Astrocyte (in vitro differentiated cells and primary cell): ENCODE measurements at regions not wholly inside any gene's neighbourhood (a gene's known extent, or its start where the extent isn't known, plus 50 kb on each side); places are given as distances from the start of the nearest gene placed in this dataset.

Source experiments
- DNase-seq: peaks from one replicate; pipeline ENCODE4 v3.0.0-alpha.2; 2010; ENCODE audit warnings: low read depth
- FAIRE-seq: peaks from 2 replicates; lab custom pipeline; 2011; peaks lifted over from hg19 to GRCh38; lab: Jason Lieb, UNC
- H2AFZ ChIP-seq: 2 replicates; pipeline ENCODE4 v1.6.0; 2012; ENCODE audit warnings: low read depth, low read length, inconsistent platforms
- H3K27ac ChIP-seq: 2 replicates; pipeline ENCODE4 v1.5.1; 2011; ENCODE audit warnings: low read depth, low read length, inconsistent platforms
- H3K27me3 ChIP-seq: 2 replicates; pipeline ENCODE4 v1.6.0; 2011; ENCODE audit warnings: low read length, inconsistent platforms; ENCODE audit not compliant: insufficient read depth
- H3K36me3 ChIP-seq: 2 replicates; pipeline ENCODE4 v1.5.1; 2011; ENCODE audit warnings: low read length, inconsistent platforms; ENCODE audit not compliant: insufficient read depth
- H3K4me1 ChIP-seq: 2 replicates; pipeline ENCODE4 v1.5.1; 2011; ENCODE audit warnings: low read length, inconsistent platforms; ENCODE audit not compliant: insufficient read depth
- H3K4me2 ChIP-seq: 2 replicates; pipeline ENCODE4 v1.6.0; 2012; ENCODE audit warnings: low read length, inconsistent platforms
- H3K4me3 ChIP-seq: 2 replicates; pipeline ENCODE4 v1.5.1; 2011; ENCODE audit warnings: low read depth, mild to moderate bottlenecking, low read length, inconsistent platforms; ENCODE audit not compliant: insufficient read depth
- H3K79me2 ChIP-seq: 2 replicates; pipeline ENCODE4 v1.6.0; 2012; ENCODE audit warnings: mild to moderate bottlenecking, low read length, inconsistent platforms; ENCODE audit not compliant: insufficient read depth
- H3K9ac ChIP-seq: 2 replicates; pipeline ENCODE4 v1.6.0; 2012; ENCODE audit warnings: mild to moderate bottlenecking, low read length, inconsistent platforms
- H3K9me3 ChIP-seq: 2 replicates; pipeline ENCODE4 v1.5.1; 2012; ENCODE audit warnings: low read depth, mild to moderate bottlenecking, low read length, inconsistent platforms; ENCODE audit not compliant: insufficient read depth
- H4K20me1 ChIP-seq: 2 replicates; pipeline ENCODE4 v1.6.0; 2012; ENCODE audit warnings: low read length, inconsistent platforms; ENCODE audit not compliant: insufficient read depth
- H3K27ac Mint-ChIP-seq: one replicate; pipeline ENCODE4 v1.8.0; 2021; ENCODE audit warnings: mild to moderate bottlenecking, mixed read lengths; ENCODE audit not compliant: unreplicated experiment
- H3K27me3 Mint-ChIP-seq: one replicate; pipeline ENCODE4 v1.8.0; 2021; ENCODE audit warnings: low read depth, mixed read lengths; ENCODE audit not compliant: unreplicated experiment
- H3K36me3 Mint-ChIP-seq: one replicate; pipeline ENCODE4 v1.8.0; 2021; ENCODE audit warnings: low read depth, mixed read lengths; ENCODE audit not compliant: unreplicated experiment
- H3K4me1 Mint-ChIP-seq: one replicate; pipeline ENCODE4 v1.8.0; 2021; ENCODE audit warnings: low read depth, mixed read lengths; ENCODE audit not compliant: unreplicated experiment
- H3K4me3 Mint-ChIP-seq: one replicate; pipeline ENCODE4 v1.8.0; 2021; ENCODE audit warnings: mild to moderate bottlenecking, moderate library complexity, mixed read lengths; ENCODE audit not compliant: unreplicated experiment
- H3K9me3 Mint-ChIP-seq: one replicate; pipeline ENCODE4 v1.8.0; 2021; ENCODE audit warnings: mild to moderate bottlenecking, mixed read lengths; ENCODE audit not compliant: unreplicated experiment
- EZH2 ChIP-seq: IDR thresholded peaks from 2 replicates; pipeline ENCODE4 v1.6.1; 2012; ENCODE audit warnings: mild to moderate bottlenecking, low read length, inconsistent platforms; ENCODE audit not compliant: insufficient read depth
- TF ChIP-seq, protein P1 (sequence below): IDR thresholded peaks from 2 replicates; pipeline ENCODE4 v1.5.1; 2011; ENCODE audit warnings: low read depth, mild to moderate bottlenecking, inconsistent platforms, low read length, moderate library complexity; ENCODE audit not compliant: insufficient read depth

DNA sequence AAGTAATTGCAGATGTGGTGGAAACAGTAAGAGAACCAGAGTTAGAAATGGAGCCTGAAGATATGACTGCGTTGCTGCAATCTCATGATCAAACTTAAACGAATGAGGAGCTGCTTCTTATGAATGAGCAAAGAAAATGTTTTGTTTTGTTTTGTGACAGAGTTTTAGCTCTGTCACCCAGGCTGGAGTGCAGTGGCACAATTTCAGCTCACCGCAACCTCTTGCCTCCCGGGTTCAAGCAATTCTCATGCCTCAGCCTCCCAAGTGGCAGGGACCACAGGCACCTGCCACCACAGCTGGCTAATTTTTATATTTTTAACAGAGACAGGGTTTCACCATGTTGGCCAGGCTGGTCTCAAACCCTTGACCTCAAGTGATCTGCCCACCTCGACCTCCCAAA lies 53.3 kb upstream of the NFASC start:
- Histone ChIP-seq H4K20me1 (no peaks in the 10 kb centered on the region), H3K9me3 (no peaks in the 10 kb centered on the region), H3K27ac (no peak overlapping the region), H3K4me1 (no peaks in the 10 kb centered on the region), H2AFZ (no peak overlapping the region), H3K4me3 (no peak overlapping the region), H3K9ac (no peak overlapping the region), H3K4me2 (no peak overlapping the region), H3K79me2 (no peaks in the 10 kb centered on the region), H3K36me3 (no peaks in the 10 kb centered on the region), H3K27me3 (peaks cover 29% of the 10 kb centered on the region)
- Mint-ChIP-seq H3K27me3 (peaks cover 49% of the 10 kb centered on the region), H3K4me3 (no peak overlapping the region), H3K27ac (no peak overlapping the region), H3K4me1 (no peaks in the 10 kb centered on the region), H3K36me3 (no peaks in the 10 kb centered on the region), H3K9me3 (no peaks in the 10 kb centered on the region)
- FAIRE-seq, result no peak
- TF ChIP-seq, protein P1, sequence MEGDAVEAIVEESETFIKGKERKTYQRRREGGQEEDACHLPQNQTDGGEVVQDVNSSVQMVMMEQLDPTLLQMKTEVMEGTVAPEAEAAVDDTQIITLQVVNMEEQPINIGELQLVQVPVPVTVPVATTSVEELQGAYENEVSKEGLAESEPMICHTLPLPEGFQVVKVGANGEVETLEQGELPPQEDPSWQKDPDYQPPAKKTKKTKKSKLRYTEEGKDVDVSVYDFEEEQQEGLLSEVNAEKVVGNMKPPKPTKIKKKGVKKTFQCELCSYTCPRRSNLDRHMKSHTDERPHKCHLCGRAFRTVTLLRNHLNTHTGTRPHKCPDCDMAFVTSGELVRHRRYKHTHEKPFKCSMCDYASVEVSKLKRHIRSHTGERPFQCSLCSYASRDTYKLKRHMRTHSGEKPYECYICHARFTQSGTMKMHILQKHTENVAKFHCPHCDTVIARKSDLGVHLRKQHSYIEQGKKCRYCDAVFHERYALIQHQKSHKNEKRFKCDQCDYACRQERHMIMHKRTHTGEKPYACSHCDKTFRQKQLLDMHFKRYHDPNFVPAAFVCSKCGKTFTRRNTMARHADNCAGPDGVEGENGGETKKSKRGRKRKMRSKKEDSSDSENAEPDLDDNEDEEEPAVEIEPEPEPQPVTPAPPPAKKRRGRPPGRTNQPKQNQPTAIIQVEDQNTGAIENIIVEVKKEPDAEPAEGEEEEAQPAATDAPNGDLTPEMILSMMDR, result no peak
- no peak for TF ChIP-seq EZH2
- DNase-seq, result no peak

DNA sequence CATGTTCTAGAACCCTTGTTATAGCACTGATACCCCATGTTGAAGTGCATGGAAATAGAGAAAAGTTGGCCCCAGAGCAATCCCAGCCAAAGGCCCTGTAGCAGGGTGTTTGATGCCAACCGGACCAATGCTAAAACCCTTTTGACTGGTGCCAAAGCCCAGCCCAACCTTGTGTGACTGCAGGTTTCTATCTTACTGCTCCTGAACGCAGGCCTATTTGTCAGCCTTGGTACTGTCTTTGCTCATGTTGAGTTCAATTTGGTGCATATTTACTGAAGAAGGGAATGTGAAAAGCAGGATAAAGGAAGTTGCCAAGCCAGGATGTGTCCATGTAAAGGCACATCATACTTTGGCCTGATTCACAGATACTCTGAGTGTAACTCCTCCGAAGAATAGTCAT lies 51.7 kb upstream of the NFASC start:
- Histone ChIP-seq H3K27ac (no peak overlapping the region), H3K79me2 (no peaks in the 10 kb centered on the region), H3K4me1 (no peaks in the 10 kb centered on the region), H2AFZ (no peak overlapping the region), H3K9me3 (no peaks in the 10 kb centered on the region), H3K4me2 (no peak overlapping the region), H3K4me3 (no peak overlapping the region), H3K27me3 (peaks cover 26% of the 10 kb centered on the region), H4K20me1 (no peaks in the 10 kb centered on the region), H3K9ac (no peak overlapping the region), H3K36me3 (no peaks in the 10 kb centered on the region)
- Mint-ChIP-seq H3K27ac (no peak overlapping the region), H3K27me3 (peaks cover 51% of the 10 kb centered on the region), H3K4me1 (no peaks in the 10 kb centered on the region), H3K4me3 (no peak overlapping the region), H3K36me3 (no peaks in the 10 kb centered on the region), H3K9me3 (no peaks in the 10 kb centered on the region)
- TF ChIP-seq, protein P1, result no peak
- TF ChIP-seq EZH2, result no peak
- FAIRE-seq (no peak), DNase-seq (no peak)

DNA sequence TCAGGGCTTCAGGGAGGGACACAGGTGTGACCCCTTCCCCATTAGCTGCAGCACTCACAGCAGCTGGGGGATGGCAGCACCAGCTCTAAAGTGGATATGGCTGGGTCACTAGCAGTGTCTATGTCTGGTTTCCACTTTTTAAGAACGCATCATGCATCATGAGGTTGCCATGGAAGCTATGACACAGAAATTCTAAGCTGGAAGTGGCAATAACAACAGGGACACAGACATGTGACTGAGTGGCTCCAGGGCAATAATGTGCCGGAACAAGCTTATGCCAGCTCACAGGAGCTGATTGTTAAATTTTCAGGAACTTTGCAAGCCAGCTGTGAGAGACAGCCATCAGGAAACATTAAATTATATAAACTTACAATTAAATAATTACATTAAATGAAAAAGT lies 51.2 kb upstream of the NFASC start:
- no peaks in the 10 kb centered on the region for H3K9me3 Mint-ChIP-seq
- Histone ChIP-seq H3K79me2 (no peaks in the 10 kb centered on the region), H3K27me3 (peaks cover 23% of the 10 kb centered on the region), H4K20me1 (no peaks in the 10 kb centered on the region), H3K4me1 (no peaks in the 10 kb centered on the region), H3K9ac (no peak overlapping the region), H3K9me3 (no peaks in the 10 kb centered on the region), H3K4me2 (no peak overlapping the region), H3K27ac (no peak overlapping the region), H2AFZ (no peak overlapping the region), H3K4me3 (no peak overlapping the region), H3K36me3 (no peaks in the 10 kb centered on the region)
- peaks cover 50% of the 10 kb centered on the region for H3K27me3 Mint-ChIP-seq
- FAIRE-seq (no peak), DNase-seq (no peak)
- H3K36me3 Mint-ChIP-seq, result no peaks in the 10 kb centered on the region
- H3K4me3 Mint-ChIP-seq, result no peak overlapping the region
- TF ChIP-seq EZH2, result no peak
- TF ChIP-seq, protein P1, result no peak
- no peaks in the 10 kb centered on the region for H3K4me1 Mint-ChIP-seq
- H3K27ac Mint-ChIP-seq, result no peak overlapping the region
